H9 (cell line): ENCODE measurements at regions not wholly inside any gene's neighbourhood (a gene's known extent, or its start where the extent isn't known, plus 50 kb on each side); places are given as distances from the start of the nearest gene placed in this dataset.

Experiments used
- DNase-seq: peaks from one replicate; pipeline ENCODE4 v3.0.0-alpha.2; 2017
- H2AFZ ChIP-seq: one replicate; pipeline ENCODE4 v1.6.1; 2013; ENCODE audit warnings: mild to moderate bottlenecking, low read length, control low read depth, moderate library complexity
- H2AK5ac ChIP-seq: 2 replicates; pipeline ENCODE4 v1.6.1; 2013; ENCODE audit warnings: low read length, control low read depth, mixed read lengths; ENCODE audit not compliant: insufficient read length
- H2BK120ac ChIP-seq: one replicate; pipeline ENCODE4 v1.6.1; 2013; ENCODE audit warnings: low read depth, mild to moderate bottlenecking, low read length, control low read depth, inconsistent platforms; ENCODE audit not compliant: poor library complexity, severe bottlenecking
- H2BK12ac ChIP-seq: 2 replicates; pipeline ENCODE4 v1.6.1; 2013; ENCODE audit warnings: low read length, control low read depth, mixed read lengths, low read depth; ENCODE audit not compliant: insufficient read length
- H2BK15ac ChIP-seq: 2 replicates; pipeline ENCODE4 v1.6.1; 2013; ENCODE audit warnings: low read depth, low read length, control low read depth
- H2BK20ac ChIP-seq: one replicate; pipeline ENCODE4 v1.6.1; 2013; ENCODE audit warnings: low read depth, mild to moderate bottlenecking, low read length, control low read depth, inconsistent platforms; ENCODE audit not compliant: poor library complexity, severe bottlenecking
- H2BK5ac ChIP-seq: 2 replicates; pipeline ENCODE4 v1.6.1; 2013; ENCODE audit warnings: low read length, control low read depth, mixed read lengths; ENCODE audit not compliant: insufficient read length
- H3K14ac ChIP-seq: 2 replicates; pipeline ENCODE4 v1.6.1; 2013; ENCODE audit warnings: low read length, control low read depth; ENCODE audit not compliant: insufficient read depth
- H3K18ac ChIP-seq: 2 replicates; pipeline ENCODE4 v1.6.1; 2013; ENCODE audit warnings: low read depth, mild to moderate bottlenecking, mixed read lengths, low read length, control low read depth; ENCODE audit not compliant: insufficient read length
- H3K23ac ChIP-seq: 2 replicates; pipeline ENCODE4 v1.6.1; 2013; ENCODE audit warnings: low read length, control low read depth, mixed read lengths, low read depth; ENCODE audit not compliant: insufficient read length
- H3K23me2 ChIP-seq: 2 replicates; pipeline ENCODE4 v1.6.1; 2013; ENCODE audit warnings: low read depth, mild to moderate bottlenecking, mixed read lengths, low read length, control low read depth; ENCODE audit not compliant: insufficient read length, poor library complexity, severe bottlenecking
- H3K27ac ChIP-seq: 2 replicates; pipeline ENCODE4 v1.5.1; 2013; ENCODE audit warnings: low read length, control low read depth, mixed read lengths, low read depth; ENCODE audit not compliant: insufficient read length
- H3K27me3 ChIP-seq: 2 replicates; pipeline ENCODE4 v1.6.1; 2013; ENCODE audit warnings: low read length, control low read depth, inconsistent platforms; ENCODE audit not compliant: insufficient read depth
- H3K4ac ChIP-seq: 2 replicates; pipeline ENCODE4 v1.6.1; 2013; ENCODE audit warnings: low read depth, mild to moderate bottlenecking, control low read depth, inconsistent platforms, low read length, moderate library complexity
- H3K4me1 ChIP-seq: 2 replicates; pipeline ENCODE4 v1.6.1; 2013; ENCODE audit warnings: low read length, control low read depth, inconsistent platforms; ENCODE audit not compliant: insufficient read depth
- H3K4me2 ChIP-seq: 2 replicates; pipeline ENCODE4 v1.6.1; 2013; ENCODE audit warnings: low read length, control low read depth, mixed read lengths; ENCODE audit not compliant: insufficient read length, insufficient read depth
- H3K56ac ChIP-seq: 2 replicates; pipeline ENCODE4 v1.6.1; 2013; ENCODE audit warnings: low read depth, mild to moderate bottlenecking, mixed read lengths, low read length, control low read depth; ENCODE audit not compliant: insufficient read length
- H3K79me1 ChIP-seq: 2 replicates; pipeline ENCODE4 v1.6.1; 2013; ENCODE audit warnings: low read depth, mild to moderate bottlenecking, moderate library complexity, low read length, control low read depth, inconsistent platforms; ENCODE audit not compliant: insufficient read depth, poor library complexity, severe bottlenecking
- H3K79me2 ChIP-seq: 2 replicates; pipeline ENCODE4 v1.6.1; 2013; ENCODE audit warnings: low read length, control low read depth, inconsistent platforms; ENCODE audit not compliant: insufficient read depth
- H3K9ac ChIP-seq: 2 replicates; pipeline ENCODE4 v1.6.1; 2013; ENCODE audit warnings: low read length, control low read depth, mixed read lengths; ENCODE audit not compliant: insufficient read length; ENCODE audit errors: extremely low read depth
- H3K9me3 ChIP-seq: one replicate; pipeline ENCODE4 v1.6.1; 2013; ENCODE audit warnings: low read depth, low read length, inconsistent platforms; ENCODE audit not compliant: control insufficient read depth
- H3T11ph ChIP-seq: one replicate; pipeline ENCODE4 v1.6.1; 2013; ENCODE audit warnings: mild to moderate bottlenecking, low read length, control low read depth, inconsistent platforms
- H4K20me1 ChIP-seq: one replicate; pipeline ENCODE4 v1.6.1; 2013; ENCODE audit not compliant: control insufficient read depth, insufficient read length, insufficient read depth
- H4K5ac ChIP-seq: 2 replicates; pipeline ENCODE4 v1.6.1; 2013; ENCODE audit warnings: low read depth, mild to moderate bottlenecking, mixed read lengths, low read length, control low read depth; ENCODE audit not compliant: insufficient read length
- H4K8ac ChIP-seq: replicated peaks from 2 replicates; pipeline ENCODE4 v1.6.1; 2013; ENCODE audit warnings: low read length, control low read depth, mixed read lengths, low read depth; ENCODE audit not compliant: insufficient read length
- H4K91ac ChIP-seq: 2 replicates; pipeline ENCODE4 v1.6.1; 2013; ENCODE audit warnings: low read depth, mild to moderate bottlenecking, moderate library complexity, mixed read lengths, low read length, control low read depth; ENCODE audit not compliant: insufficient read length
- H3K27ac Mint-ChIP-seq, 3 experiments: 2 replicates in 2 of 3; 3 replicates in 1 of 3; pipeline ENCODE4 v1.8.0; 2020 to 2021; ENCODE audit warnings: mixed read lengths in 3 of 3, mild to moderate bottlenecking in 1 of 3, moderate library complexity in 1 of 3
- H3K27me3 Mint-ChIP-seq: 2 replicates; pipeline ENCODE4 v1.8.0; 2021; ENCODE audit warnings: low read depth, mild to moderate bottlenecking, moderate library complexity, mixed read lengths
- H3K36me3 Mint-ChIP-seq, 3 experiments: 2 replicates in 2 of 3; 3 replicates in 1 of 3; pipeline ENCODE4 v1.8.0; 2020 to 2021; ENCODE audit warnings: low read depth in 3 of 3, mixed read lengths in 3 of 3; ENCODE audit not compliant: insufficient read depth in 1 of 3
- H3K4me1 Mint-ChIP-seq, 2 experiments: 2 replicates each; pipeline ENCODE4 v1.8.0; 2020; ENCODE audit warnings: mixed read lengths in 2 of 2
- H3K4me3 Mint-ChIP-seq, 2 experiments: 2 replicates in 1 of 2; 3 replicates in 1 of 2; pipeline ENCODE4 v1.8.0; 2020 to 2021; ENCODE audit warnings: mild to moderate bottlenecking in 2 of 2, mixed read lengths in 2 of 2, moderate library complexity in 1 of 2
- H3K9me3 Mint-ChIP-seq, 2 experiments: 2 replicates in 1 of 2; 3 replicates in 1 of 2; pipeline ENCODE4 v1.8.0; 2020; ENCODE audit warnings: mild to moderate bottlenecking in 2 of 2, mixed read lengths in 2 of 2, moderate library complexity in 1 of 2
- TF ChIP-seq, protein P1 (sequence below): fragments of 200-600 bp; sonication (generic); conservative IDR thresholded peaks from 3 replicates; pipeline ENCODE4 v1.8.0; 2021; ENCODE audit warnings: antibody characterized with exemption, mild to moderate bottlenecking

GRCh38 chr15:62552444-62552843, 387.4 kb upstream of the C2CD4B start:
- no peaks in the 10 kb centered on the region for H3K9me3 Mint-ChIP-seq
- Histone ChIP-seq H4K20me1 (no peaks in the 10 kb centered on the region), H2BK15ac (no peak overlapping the region), H3K79me1 (no peaks in the 10 kb centered on the region), H4K8ac (no peak overlapping the region), H3K4ac (no peak overlapping the region), H3K27ac (no peak overlapping the region), H3K23ac (no peak overlapping the region), H2AFZ (no peak overlapping the region), H2BK5ac (no peak overlapping the region), H2BK12ac (no peak overlapping the region), H3K4me2 (no peak overlapping the region), H3K56ac (no peak overlapping the region), H3K9me3 (no peaks in the 10 kb centered on the region), H3K9ac (no peak overlapping the region), H3K14ac (no peak overlapping the region), H2BK120ac (no peak overlapping the region), H3K79me2 (no peaks in the 10 kb centered on the region), H3K27me3 (no peaks in the 10 kb centered on the region), H2AK5ac (no peak overlapping the region), H2BK20ac (no peak overlapping the region), H3K4me1 (no peaks in the 10 kb centered on the region), H3K23me2 (no peaks in the 10 kb centered on the region), H4K91ac (no peak overlapping the region), H3K18ac (no peak overlapping the region), H3T11ph (no peak overlapping the region), H4K5ac (no peak overlapping the region)
- no peak overlapping the region for H3K27ac Mint-ChIP-seq
- 0 out of 4 replicates have a peak, but pooled peaks cover 0 to 2% of the 10 kb centered on the region in 2 experiments for H3K4me1 Mint-ChIP-seq
- no peaks in the 10 kb centered on the region; the same call in 1 of the 2 replicates for H3K27me3 Mint-ChIP-seq
- TF ChIP-seq, protein P1, sequence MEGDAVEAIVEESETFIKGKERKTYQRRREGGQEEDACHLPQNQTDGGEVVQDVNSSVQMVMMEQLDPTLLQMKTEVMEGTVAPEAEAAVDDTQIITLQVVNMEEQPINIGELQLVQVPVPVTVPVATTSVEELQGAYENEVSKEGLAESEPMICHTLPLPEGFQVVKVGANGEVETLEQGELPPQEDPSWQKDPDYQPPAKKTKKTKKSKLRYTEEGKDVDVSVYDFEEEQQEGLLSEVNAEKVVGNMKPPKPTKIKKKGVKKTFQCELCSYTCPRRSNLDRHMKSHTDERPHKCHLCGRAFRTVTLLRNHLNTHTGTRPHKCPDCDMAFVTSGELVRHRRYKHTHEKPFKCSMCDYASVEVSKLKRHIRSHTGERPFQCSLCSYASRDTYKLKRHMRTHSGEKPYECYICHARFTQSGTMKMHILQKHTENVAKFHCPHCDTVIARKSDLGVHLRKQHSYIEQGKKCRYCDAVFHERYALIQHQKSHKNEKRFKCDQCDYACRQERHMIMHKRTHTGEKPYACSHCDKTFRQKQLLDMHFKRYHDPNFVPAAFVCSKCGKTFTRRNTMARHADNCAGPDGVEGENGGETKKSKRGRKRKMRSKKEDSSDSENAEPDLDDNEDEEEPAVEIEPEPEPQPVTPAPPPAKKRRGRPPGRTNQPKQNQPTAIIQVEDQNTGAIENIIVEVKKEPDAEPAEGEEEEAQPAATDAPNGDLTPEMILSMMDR = no peak
- no peaks in the 10 kb centered on the region for H3K36me3 Mint-ChIP-seq
- no peak for DNase-seq
- H3K4me3 Mint-ChIP-seq = no peak overlapping the region
